Kidney epithelial cell (primary cell): ENCODE measurements at regions not wholly inside any gene's neighbourhood (a gene's known extent, or its start where the extent isn't known, plus 50 kb on each side); places are given as distances from the start of the nearest gene placed in this dataset.

Experiments
- DNase-seq: peaks from one replicate; pipeline ENCODE4 v3.0.0-alpha.2; 2010; ENCODE audit warnings: low read depth
- H3K27me3 ChIP-seq: 2 replicates; pipeline ENCODE4 v1.6.0; 2011; ENCODE audit warnings: low read length; ENCODE audit not compliant: control insufficient read depth, insufficient read depth
- H3K36me3 ChIP-seq: 2 replicates; pipeline ENCODE4 v1.5.1; 2011; ENCODE audit warnings: low read length; ENCODE audit not compliant: control insufficient read depth, insufficient read depth
- H3K4me3 ChIP-seq: 2 replicates; pipeline ENCODE4 v1.5.1; 2011; ENCODE audit warnings: low read depth, mild to moderate bottlenecking, control low read depth, low read length
- TF ChIP-seq, protein P1 (sequence below): IDR thresholded peaks from 2 replicates; pipeline ENCODE4 v1.5.1; 2011; ENCODE audit warnings: mild to moderate bottlenecking, moderate library complexity, low read length, control low read depth, inconsistent platforms; ENCODE audit not compliant: insufficient read depth, poor library complexity, severe bottlenecking

DNA sequence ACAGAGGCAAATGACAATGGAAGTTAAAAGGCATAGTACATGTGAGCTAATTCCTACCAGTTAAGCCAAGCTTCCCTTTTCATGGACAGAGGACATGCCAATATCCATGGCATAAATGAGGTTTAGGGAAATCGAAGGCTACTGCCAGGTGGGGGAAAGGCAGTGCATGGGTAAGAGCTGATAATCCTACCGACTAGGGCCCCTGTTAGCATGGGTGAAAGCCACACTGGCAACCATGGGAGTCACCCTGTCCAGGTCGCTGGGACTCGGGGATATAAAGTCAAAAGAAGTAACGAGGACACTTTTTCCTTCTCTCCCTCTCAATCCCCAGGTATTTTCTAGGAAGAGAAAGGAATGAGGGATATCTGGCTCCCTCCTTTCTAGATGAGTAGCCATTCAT lies 83.7 kb upstream of the CDH19 start:
- Histone ChIP-seq H3K36me3 (no peaks in the 10 kb centered on the region), H3K4me3 (no peak overlapping the region), H3K27me3 (no peaks in the 10 kb centered on the region)
- TF ChIP-seq, protein P1, sequence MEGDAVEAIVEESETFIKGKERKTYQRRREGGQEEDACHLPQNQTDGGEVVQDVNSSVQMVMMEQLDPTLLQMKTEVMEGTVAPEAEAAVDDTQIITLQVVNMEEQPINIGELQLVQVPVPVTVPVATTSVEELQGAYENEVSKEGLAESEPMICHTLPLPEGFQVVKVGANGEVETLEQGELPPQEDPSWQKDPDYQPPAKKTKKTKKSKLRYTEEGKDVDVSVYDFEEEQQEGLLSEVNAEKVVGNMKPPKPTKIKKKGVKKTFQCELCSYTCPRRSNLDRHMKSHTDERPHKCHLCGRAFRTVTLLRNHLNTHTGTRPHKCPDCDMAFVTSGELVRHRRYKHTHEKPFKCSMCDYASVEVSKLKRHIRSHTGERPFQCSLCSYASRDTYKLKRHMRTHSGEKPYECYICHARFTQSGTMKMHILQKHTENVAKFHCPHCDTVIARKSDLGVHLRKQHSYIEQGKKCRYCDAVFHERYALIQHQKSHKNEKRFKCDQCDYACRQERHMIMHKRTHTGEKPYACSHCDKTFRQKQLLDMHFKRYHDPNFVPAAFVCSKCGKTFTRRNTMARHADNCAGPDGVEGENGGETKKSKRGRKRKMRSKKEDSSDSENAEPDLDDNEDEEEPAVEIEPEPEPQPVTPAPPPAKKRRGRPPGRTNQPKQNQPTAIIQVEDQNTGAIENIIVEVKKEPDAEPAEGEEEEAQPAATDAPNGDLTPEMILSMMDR = no peak
- no peak for DNase-seq

DNA sequence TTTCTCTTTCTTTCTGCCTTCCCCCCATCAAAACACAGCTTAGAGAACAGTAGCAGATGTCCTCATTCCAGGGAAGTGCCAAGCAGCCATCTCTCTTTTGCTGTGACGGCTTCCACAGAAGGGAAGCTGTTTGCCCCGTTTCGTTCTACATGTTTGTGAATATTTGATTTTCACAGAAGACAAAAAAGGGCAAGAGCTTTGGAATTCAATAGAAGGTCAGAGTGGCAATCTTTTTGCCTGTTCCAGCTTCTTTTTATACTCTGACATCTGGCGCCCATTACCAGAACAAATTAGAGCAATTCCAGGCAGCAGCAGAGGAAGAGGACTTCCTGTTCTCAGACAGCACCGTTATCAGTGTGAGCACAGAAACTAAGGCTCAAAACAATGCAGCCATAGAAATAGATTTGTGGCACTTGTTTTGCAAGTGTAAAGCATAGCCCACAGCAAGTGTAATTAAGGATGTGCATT lies 79.0 kb upstream of the CDH19 start:
- TF ChIP-seq, protein P1 = no peak
- H3K4me3 ChIP-seq = no peak overlapping the region
- no peak for DNase-seq

DNA sequence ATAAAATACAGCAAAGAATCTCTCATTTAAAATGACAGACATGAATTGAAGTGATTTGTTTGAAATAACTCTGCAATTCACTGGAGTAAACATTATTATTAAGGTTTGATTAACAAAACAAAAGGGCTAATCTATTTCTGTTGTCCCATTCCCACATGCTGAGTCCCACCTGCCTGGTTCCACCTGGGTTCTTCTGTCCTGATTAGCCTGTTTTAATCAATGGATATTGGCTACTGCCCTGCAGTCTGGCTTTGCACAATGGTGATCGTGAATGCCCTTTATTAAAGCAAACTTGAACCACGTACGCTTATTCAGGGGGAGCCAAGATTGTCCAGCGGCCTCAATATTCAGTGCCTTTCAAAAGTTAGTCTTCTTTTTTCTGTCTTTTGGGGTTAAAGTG lies 72.8 kb upstream of the CDH19 start:
- no peak for DNase-seq
- no peaks in the 10 kb centered on the region for H3K27me3 ChIP-seq
- no peaks in the 10 kb centered on the region for H3K36me3 ChIP-seq
- no peak overlapping the region for H3K4me3 ChIP-seq
- TF ChIP-seq, protein P1 = no peak

More for the DNA sequence above, 79.0 kb upstream of the CDH19 start:
- Histone ChIP-seq H3K27me3 (no peaks in the 10 kb centered on the region), H3K36me3 (no peaks in the 10 kb centered on the region)

DNA sequence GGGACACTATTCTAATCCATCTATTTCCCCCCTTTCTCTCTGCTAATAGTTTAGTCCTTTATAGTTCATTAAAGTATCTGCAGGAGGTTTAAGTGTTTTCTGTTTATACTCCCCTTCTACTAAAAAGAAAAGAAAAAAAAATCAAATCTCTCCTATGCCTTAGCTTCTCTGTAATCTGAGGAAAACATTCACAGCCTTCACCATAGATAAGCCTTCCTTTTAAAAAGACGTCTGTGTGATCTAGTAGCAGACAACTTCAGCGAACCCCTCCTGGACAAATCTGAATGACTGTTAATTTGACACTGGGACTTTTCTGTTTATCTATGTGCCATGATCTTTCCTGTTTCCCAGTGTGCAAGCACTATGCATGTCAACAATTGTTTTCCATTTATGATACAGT lies 70.4 kb upstream of the CDH19 start:
- H3K27me3 ChIP-seq = no peaks in the 10 kb centered on the region
- H3K4me3 ChIP-seq = no peak overlapping the region
- H3K36me3 ChIP-seq = no peaks in the 10 kb centered on the region
- TF ChIP-seq, protein P1 = no peak
- no peak for DNase-seq

DNA sequence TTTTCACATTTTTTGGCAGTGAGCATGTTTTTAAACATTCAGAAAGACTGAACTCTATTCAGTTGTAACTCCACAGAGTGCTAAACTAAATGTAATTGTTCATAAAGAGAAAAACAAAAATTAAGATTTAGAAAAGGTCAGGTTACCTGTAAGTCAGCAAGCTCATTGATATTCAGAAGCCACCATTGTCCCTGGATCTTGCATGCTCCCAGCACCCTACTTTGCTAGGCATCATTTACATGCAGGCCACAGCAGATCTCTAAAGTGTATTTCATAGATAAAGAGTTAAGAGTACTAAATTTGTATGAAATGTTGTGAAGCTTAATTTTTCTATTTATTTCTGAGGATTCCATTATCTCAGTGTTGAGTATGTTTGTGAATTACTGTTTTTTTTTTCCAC lies 64.8 kb upstream of the CDH19 start:
- Histone ChIP-seq H3K36me3 (no peaks in the 10 kb centered on the region), H3K4me3 (no peak overlapping the region), H3K27me3 (no peaks in the 10 kb centered on the region)
- TF ChIP-seq, protein P1 = no peak
- DNase-seq = no peak

DNA sequence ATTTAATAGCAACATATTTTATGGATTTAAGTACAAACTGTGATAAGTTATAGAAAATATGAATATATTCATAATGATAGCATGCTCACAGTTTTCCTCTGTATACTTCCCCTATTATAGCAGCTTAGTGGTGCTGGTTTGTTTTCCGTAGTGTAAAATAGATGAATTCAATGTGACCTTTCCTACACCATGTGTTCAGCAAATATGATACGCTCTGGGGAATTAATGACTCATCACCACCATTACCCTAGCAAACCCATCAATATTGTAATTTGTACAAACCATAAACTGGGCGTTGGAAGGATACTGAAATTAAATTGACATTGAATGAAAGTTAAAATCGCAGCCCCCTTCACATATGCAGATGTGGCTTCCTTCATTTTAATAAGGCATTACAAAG lies 58.7 kb upstream of the CDH19 start:
- H3K27me3 ChIP-seq = no peaks in the 10 kb centered on the region
- H3K4me3 ChIP-seq = no peak overlapping the region
- TF ChIP-seq, protein P1 = no peak
- no peaks in the 10 kb centered on the region for H3K36me3 ChIP-seq
- DNase-seq = no peak
